AG04449 (cell line): ENCODE measurements at regions not wholly inside any gene's neighbourhood (a gene's known extent, or its start where the extent isn't known, plus 50 kb on each side); places are given as distances from the start of the nearest gene placed in this dataset.

Experiments used
- CTCF ChIA-PET: fragments of 350-600 bp; formaldehyde crosslinking; extraction: SDS; loops from one replicate; lab custom pipeline; 2021; ENCODE audit warnings: antibody characterized with exemption; lab: Yijun Ruan, JAX
- POLR2A ChIA-PET: fragments of 400-600, 350-600 bp; formaldehyde crosslinking; extraction: SDS; loops from one replicate; lab custom pipeline; 2020; ENCODE audit warnings: antibody characterized with exemption, inconsistent platforms; lab: Yijun Ruan, JAX
- DNase-seq: peaks from one replicate; pipeline ENCODE4 v3.0.0-alpha.2; 2010; ENCODE audit warnings: low read depth, low spot score
- H3K4me3 ChIP-seq: 2 replicates; pipeline ENCODE4 v1.5.1; 2011; ENCODE audit warnings: low read depth, mild to moderate bottlenecking, control low read depth, low read length
- TF ChIP-seq, protein P1 (sequence below): IDR thresholded peaks from one replicate; pipeline ENCODE4 v1.5.1; 2011; ENCODE audit warnings: mild to moderate bottlenecking, moderate library complexity, low read length, control low read depth, inconsistent platforms; ENCODE audit not compliant: insufficient read depth; ENCODE audit errors: missing control alignments

DNA sequence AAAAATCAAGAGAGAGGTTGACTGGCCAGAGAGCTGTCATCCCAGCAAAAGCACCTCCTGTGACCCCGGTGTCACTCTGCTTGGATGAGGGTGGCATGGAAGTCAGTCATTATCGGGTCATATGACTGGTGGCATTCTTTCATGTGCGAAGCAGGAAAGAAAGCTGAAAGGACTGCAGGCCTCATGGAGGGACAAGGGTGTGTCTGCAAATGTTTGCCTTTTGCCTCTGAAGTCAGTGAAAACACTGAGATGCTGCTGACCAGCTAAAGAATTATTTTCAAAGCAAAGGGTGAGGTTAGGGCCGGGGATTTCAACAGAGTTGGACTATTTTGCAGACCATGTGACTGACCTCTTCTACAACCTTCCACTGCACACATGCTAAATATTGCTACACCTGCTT is 298.3 kb downstream of the CSNK1G3 start:
- ChIA-PET CTCF (interaction anchor here (1.2 kb wide), 1 partner anchor 24 kb away, joined by 3 read pairs; no protein-coding TSS in a partner anchor), POLR2A (interaction anchor here (0.9 kb wide), 1 partner anchor 9 kb away, joined by 3 read pairs; no protein-coding TSS in a partner anchor)
- no peak for DNase-seq
- TF ChIP-seq, protein P1, sequence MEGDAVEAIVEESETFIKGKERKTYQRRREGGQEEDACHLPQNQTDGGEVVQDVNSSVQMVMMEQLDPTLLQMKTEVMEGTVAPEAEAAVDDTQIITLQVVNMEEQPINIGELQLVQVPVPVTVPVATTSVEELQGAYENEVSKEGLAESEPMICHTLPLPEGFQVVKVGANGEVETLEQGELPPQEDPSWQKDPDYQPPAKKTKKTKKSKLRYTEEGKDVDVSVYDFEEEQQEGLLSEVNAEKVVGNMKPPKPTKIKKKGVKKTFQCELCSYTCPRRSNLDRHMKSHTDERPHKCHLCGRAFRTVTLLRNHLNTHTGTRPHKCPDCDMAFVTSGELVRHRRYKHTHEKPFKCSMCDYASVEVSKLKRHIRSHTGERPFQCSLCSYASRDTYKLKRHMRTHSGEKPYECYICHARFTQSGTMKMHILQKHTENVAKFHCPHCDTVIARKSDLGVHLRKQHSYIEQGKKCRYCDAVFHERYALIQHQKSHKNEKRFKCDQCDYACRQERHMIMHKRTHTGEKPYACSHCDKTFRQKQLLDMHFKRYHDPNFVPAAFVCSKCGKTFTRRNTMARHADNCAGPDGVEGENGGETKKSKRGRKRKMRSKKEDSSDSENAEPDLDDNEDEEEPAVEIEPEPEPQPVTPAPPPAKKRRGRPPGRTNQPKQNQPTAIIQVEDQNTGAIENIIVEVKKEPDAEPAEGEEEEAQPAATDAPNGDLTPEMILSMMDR: no peak
- H3K4me3 ChIP-seq: no peak overlapping the region

DNA sequence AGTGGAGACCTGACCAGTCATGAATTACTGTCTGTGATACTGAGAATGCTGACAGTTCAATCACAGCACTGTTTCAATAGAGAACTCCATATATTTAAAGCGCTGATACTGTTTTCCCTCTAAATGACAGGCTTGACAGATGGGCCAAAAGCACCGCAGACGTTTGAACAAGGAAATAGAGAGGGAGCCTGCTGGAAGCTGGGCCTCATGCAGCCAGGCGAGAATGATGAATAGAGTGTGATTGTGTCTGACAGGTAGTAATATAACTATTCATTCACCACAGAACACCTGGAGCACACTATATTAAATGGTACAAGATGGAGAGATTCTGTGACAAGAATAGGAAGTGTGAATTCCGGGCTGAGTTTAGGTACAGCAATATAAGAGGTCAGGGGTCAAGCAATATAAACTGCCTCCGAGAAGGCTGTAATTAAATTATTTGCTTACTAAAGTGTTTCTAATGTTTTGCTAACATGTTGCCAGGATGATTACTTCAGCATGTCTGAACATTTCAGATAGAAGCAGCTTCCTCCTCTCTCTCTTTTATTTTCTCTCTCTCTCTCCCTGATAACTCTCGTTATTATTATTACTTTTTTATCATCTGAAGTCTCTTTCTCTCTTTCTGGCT is 297.7 kb downstream of the CSNK1G3 start:
- H3K4me3 ChIP-seq: no peak overlapping the region
- ChIA-PET POLR2A (no interaction called here), CTCF (interaction anchor here (1.2 kb wide), 1 partner anchor 24 kb away, joined by 3 read pairs; no protein-coding TSS in a partner anchor)
- TF ChIP-seq, protein P1: no peak
- no peak for DNase-seq

DNA sequence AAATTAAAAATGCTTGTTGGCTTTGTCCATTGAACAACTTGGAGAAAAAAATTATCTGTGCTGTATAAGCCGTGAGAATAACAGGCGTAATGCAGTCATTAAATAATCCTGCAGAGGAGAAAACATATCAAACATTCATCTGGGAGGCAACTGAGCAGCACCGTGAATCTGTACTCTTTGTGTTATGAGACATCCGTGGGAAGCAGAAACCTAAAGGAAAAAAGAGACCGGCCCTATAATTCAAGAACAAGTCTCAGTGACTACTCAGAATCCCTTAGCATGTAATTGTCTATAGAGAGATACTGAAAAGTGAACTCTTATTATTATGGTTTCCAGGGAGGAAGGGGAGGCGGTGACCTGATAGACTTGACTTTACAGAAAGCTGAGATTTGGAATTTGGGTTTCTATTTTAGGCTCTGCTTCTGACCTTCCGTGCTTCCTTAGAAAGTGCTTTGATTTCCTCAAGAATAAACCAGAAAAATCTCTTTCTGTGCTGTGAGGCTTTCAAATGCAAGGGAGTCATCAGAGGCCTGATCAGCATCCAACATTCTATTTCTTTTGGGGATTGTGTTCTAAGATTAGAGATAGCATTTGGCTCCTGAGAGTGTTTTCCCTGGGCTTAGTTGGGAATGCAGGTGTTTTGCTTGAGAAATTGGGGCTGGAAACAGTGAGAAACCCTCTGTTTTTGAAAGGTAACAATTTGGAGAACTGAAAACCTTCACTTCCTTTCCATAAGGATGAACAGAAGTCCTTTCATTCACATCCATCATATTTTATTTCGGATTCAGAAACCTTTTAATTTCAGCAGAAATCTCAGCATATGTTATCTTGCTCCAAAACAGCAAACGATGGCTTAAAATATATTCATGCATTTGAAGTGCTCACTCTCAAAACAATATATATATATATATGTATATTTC is 296.7 kb downstream of the CSNK1G3 start:
- CTCF ChIA-PET: no interaction called here
- no peak overlapping the region for H3K4me3 ChIP-seq
- TF ChIP-seq, protein P1: no peak
- POLR2A ChIA-PET: no interaction called here
- no peak for DNase-seq

DNA sequence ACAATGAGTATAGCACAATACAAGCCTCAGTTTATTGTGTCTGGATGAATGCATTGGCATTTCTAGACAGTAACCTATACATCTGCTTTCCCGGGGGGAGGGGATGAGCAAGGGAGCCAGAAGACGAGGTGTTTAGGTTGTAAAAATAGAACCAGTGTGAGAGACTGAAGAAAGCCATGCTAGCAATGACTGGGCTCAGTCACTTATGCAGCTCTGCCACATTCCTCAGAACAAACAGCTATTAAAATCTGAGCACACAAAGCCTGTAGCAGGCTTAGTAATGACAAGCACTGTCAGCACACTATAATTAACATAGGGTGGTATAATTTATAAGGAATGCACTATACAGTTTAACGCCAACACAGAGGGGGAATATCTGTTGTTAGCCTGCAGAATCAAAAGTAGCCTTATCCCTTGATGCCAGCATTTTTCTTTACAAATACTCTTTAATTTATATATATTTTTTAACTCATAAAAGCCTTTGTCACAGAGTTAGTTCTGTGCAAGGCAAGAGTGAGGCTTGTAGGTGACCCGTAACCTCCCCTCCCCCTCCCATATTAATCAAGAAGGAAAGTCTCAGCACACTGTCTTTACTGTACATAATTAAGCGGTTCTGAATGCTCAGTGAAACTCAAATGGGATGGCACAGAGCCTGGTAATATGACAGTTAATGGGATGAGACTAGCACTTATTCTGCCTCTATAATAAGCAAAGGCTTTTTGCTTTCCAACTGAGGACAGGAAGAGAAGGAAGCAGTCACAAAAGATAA is 295.4 kb downstream of the CSNK1G3 start:
- POLR2A ChIA-PET: interaction anchor here (0.5 to 0.7 kb wide), 2 partner anchors 29 to 30 kb away, joined by 3 to 4 read pairs; no protein-coding TSS in a partner anchor
- DNase-seq: peak; percentile 28
- H3K4me3 ChIP-seq: no peak overlapping the region
- CTCF ChIA-PET: no interaction called here
- TF ChIP-seq, protein P1: no peak

DNA sequence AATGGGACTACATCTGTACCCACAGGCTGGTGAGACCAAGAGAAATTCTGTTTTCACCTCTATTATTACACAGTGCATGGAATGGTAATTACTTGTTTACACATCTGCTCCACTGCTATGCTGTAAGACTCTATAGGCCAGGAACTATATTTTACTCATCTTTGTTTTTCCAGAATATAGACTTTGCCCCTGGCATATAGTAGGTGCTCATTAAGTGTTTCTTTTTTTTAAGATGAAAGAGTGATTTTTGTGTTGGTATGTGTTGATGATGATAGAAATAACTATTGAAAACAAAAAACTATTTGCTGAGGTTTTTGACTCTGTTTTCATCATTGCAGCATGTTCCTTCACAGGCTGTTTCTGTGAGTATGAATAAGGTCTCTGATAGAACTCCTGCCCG is 294.7 kb downstream of the CSNK1G3 start:
- TF ChIP-seq, protein P1: no peak
- POLR2A ChIA-PET: no interaction called here
- CTCF ChIA-PET: no interaction called here

More for the DNA sequence above, 294.7 kb downstream of the CSNK1G3 start:
- DNase-seq: no peak
- no peak overlapping the region for H3K4me3 ChIP-seq
